B cell (primary cell): ENCODE measurements at regions not wholly inside any gene's neighbourhood (a gene's known extent, or its start where the extent isn't known, plus 50 kb on each side); places are given as distances from the start of the nearest gene placed in this dataset.

ENCODE experiments used
- ATAC-seq: fragments of 200-7000 bp; cut with Tn5 transposase; one replicate; pipeline ENCODE4 v1.10.0; 2021; ENCODE audit warnings: low read depth, mild to moderate bottlenecking, moderate number of reproducible peaks, moderate library complexity
- CTCF ChIA-PET: fragments of 350-600 bp; sonication (Branson Sonifier 250); formaldehyde crosslinking; loops from one replicate; lab custom pipeline; 2021; ENCODE audit warnings: antibody characterized with exemption, inconsistent platforms; lab: Charles Lee
- POLR2A ChIA-PET: fragments of 350-600 bp; sonication (Branson Sonifier 250); formaldehyde crosslinking; loops from one replicate; lab custom pipeline; 2021; ENCODE audit warnings: antibody characterized with exemption; lab: Charles Lee
- DNase-seq: peaks from one replicate; pipeline ENCODE4 v3.0.0; 2013
- H2AFZ ChIP-seq: 2 replicates; pipeline ENCODE4 v1.6.1; 2012; ENCODE audit warnings: mild to moderate bottlenecking, low read depth, low read length; ENCODE audit not compliant: insufficient read depth, poor library complexity, severe bottlenecking
- H3K27ac ChIP-seq, 2 donors: 1 replicate in 1 of 2; 2 replicates in 1 of 2; pipeline ENCODE4 v1.5.1; 2012 to 2013; ENCODE audit warnings: low read length in 2 of 2, mild to moderate bottlenecking in 2 of 2, moderate library complexity in 1 of 2
- H3K27me3 ChIP-seq, 4 experiments: fragments of 200-600 bp in 1 of 4; sonication (generic) in 1 of 4; replicated peaks in 1 of 4; 1 replicate in 2 of 4; 2 replicates in 2 of 4; pipeline versions ENCODE4 v1.6.1 to v1.7.0; 2013 to 2016; ENCODE audit warnings: low read length in 3 of 4, mild to moderate bottlenecking in 2 of 4, mixed read lengths in 1 of 4, moderate library complexity in 1 of 4; ENCODE audit not compliant: insufficient read depth in 4 of 4, control insufficient read depth in 3 of 4; ENCODE audit errors: control extremely low read depth in 1 of 4
- H3K36me3 ChIP-seq, 2 experiments: replicated peaks in 1 of 2; 1 replicate in 1 of 2; 2 replicates in 1 of 2; pipeline versions ENCODE4 v1.6.1 to v1.7.1; 2013; ENCODE audit warnings: low read length in 1 of 2; ENCODE audit not compliant: insufficient read depth in 2 of 2, control insufficient read depth in 1 of 2; ENCODE audit errors: control extremely low read depth in 1 of 2, extremely low read depth in 1 of 2
- H3K4me1 ChIP-seq, 2 donors: fragments of 200-600 bp in 1 of 2; sonication (generic) in 1 of 2; 1 replicate in 1 of 2; 2 replicates in 1 of 2; pipeline versions ENCODE4 v1.5.1 to v1.6.1; 2013 to 2017; ENCODE audit warnings: low read length in 2 of 2; ENCODE audit not compliant: control insufficient read depth in 2 of 2, insufficient read depth in 2 of 2
- H3K4me2 ChIP-seq: replicated peaks from 2 replicates; pipeline ENCODE3; 2012; ENCODE audit warnings: mild to moderate bottlenecking, low read depth, low read length; ENCODE audit not compliant: poor library complexity, severe bottlenecking
- H3K4me3 ChIP-seq, 5 experiments: fragments of 200-600 bp in 1 of 5; sonication (generic) in 1 of 5; 1 replicate in 3 of 5; 2 replicates in 2 of 5; pipeline versions ENCODE4 v1.5.1 to v1.7.0; 2011 to 2016; ENCODE audit warnings: low read length in 4 of 5, mild to moderate bottlenecking in 4 of 5, low read depth in 2 of 5, control low read depth in 1 of 5, moderate library complexity in 1 of 5; ENCODE audit not compliant: insufficient read depth in 1 of 5; ENCODE audit errors: control extremely low read depth in 1 of 5, extremely low read depth in 1 of 5
- H3K79me2 ChIP-seq: fragments of 200-600 bp; sonication (generic); one replicate; pipeline ENCODE4 v1.6.0; 2016; ENCODE audit warnings: low read length; ENCODE audit not compliant: control insufficient read depth, insufficient read depth
- H3K9ac ChIP-seq: fragments of 200-600 bp; sonication (generic); 2 replicates; pipeline ENCODE4 v1.6.1; 2017; ENCODE audit warnings: mild to moderate bottlenecking, low read length, moderate library complexity
- H3K9me3 ChIP-seq, 3 donors: one replicate each; pipeline versions ENCODE4 v1.6.1 to v1.7.1; 2013; ENCODE audit warnings: low read length in 2 of 3; ENCODE audit not compliant: control insufficient read depth in 2 of 3, insufficient read depth in 1 of 3; ENCODE audit errors: control extremely low read depth in 1 of 3
- H4K20me1 ChIP-seq: 2 replicates; pipeline ENCODE4 v1.6.0; 2012; ENCODE audit warnings: mild to moderate bottlenecking, low read length; ENCODE audit not compliant: insufficient read depth, control insufficient read depth, poor library complexity, severe bottlenecking
- H3K27ac Mint-ChIP-seq: one replicate; pipeline ENCODE4 v1.8.0; 2021; ENCODE audit warnings: mixed read lengths
- H3K27me3 Mint-ChIP-seq: one replicate; pipeline ENCODE4 v1.8.0; 2021; ENCODE audit warnings: mixed read lengths
- H3K4me1 Mint-ChIP-seq: one replicate; pipeline ENCODE4 v1.8.0; 2021; ENCODE audit warnings: mixed read lengths
- H3K4me3 Mint-ChIP-seq: one replicate; pipeline ENCODE4 v1.8.0; 2021; ENCODE audit warnings: mixed read lengths
- H3K9me3 Mint-ChIP-seq: one replicate; pipeline ENCODE4 v1.8.0; 2022; ENCODE audit warnings: mixed read lengths; ENCODE audit not compliant: insufficient read depth
- EZH2 ChIP-seq: IDR thresholded peaks from 2 replicates; pipeline ENCODE4 v1.6.1; 2012; ENCODE audit warnings: borderline replicate concordance, low read depth, mild to moderate bottlenecking, moderate library complexity, low read length; ENCODE audit not compliant: insufficient read depth, poor library complexity, severe bottlenecking
- WGBS: methylation state at CpG from one replicate; pipeline ENCODE4 v1.1.5; 2013; ENCODE audit warnings: missing lambda C conversion rate; ENCODE audit not compliant: insufficient coverage; 5-methylcytosine and 5-hydroxymethylcytosine counted together
- intact Hi-C: fragments of 100-400 bp; cut with micrococcal nuclease; formaldehyde crosslinking; loops from one replicate; pipeline ENCODE4 v1.10.0; 2022
- TF ChIP-seq, protein P1 (sequence below): fragments of 200-600 bp; IDR thresholded peaks from one replicate; pipeline ENCODE4 v1.8.0; 2022; ENCODE audit warnings: antibody characterized with exemption, mild to moderate bottlenecking

DNA sequence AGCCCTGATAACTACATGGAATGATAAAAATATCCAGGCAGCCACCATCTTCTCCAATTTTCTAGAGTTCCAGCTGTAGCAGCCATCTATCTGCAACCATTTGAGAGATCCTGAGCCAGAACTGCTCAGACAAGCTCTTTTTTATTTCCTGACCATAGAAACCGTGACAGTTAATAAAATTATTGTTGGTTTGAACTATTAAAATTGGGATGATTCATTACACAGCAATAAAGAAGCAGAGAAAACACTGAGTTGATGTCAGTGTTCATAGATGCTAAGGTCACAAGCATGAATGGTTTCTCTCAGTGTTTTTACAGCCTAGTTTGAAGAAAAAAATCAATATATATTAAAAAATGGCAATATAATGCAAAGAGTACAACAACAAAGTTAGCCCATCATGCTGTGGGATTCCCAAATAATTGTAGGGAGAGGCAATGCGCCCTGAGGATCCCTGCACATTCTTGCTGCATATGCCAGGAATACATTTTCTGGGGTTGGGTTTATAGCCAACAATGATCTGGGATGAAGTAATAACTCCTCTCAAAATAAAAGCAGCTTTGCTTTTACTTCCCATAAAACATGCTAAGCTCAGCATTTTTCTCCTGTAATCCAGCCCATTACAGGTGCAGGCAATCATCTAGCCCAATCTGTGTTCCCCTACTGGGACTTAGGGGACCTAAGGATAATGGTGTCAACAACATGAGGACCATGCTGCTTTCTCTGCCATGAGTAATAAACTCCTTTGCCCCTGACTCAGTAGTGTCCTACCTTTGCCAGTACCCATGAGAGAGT is 84.0 kb downstream of the PABPC4L start:
- no peak for TF ChIP-seq EZH2
- TF ChIP-seq, protein P1, sequence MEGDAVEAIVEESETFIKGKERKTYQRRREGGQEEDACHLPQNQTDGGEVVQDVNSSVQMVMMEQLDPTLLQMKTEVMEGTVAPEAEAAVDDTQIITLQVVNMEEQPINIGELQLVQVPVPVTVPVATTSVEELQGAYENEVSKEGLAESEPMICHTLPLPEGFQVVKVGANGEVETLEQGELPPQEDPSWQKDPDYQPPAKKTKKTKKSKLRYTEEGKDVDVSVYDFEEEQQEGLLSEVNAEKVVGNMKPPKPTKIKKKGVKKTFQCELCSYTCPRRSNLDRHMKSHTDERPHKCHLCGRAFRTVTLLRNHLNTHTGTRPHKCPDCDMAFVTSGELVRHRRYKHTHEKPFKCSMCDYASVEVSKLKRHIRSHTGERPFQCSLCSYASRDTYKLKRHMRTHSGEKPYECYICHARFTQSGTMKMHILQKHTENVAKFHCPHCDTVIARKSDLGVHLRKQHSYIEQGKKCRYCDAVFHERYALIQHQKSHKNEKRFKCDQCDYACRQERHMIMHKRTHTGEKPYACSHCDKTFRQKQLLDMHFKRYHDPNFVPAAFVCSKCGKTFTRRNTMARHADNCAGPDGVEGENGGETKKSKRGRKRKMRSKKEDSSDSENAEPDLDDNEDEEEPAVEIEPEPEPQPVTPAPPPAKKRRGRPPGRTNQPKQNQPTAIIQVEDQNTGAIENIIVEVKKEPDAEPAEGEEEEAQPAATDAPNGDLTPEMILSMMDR: no peak
- H3K4me3 Mint-ChIP-seq: no peak overlapping the region
- no peak overlapping the region for H3K27ac ChIP-seq
- H3K36me3 ChIP-seq: no peaks in the 10 kb centered on the region
- H3K4me1 Mint-ChIP-seq: no peaks in the 10 kb centered on the region
- no peaks in the 10 kb centered on the region for H4K20me1 ChIP-seq
- H2AFZ ChIP-seq: no peak overlapping the region
- H3K9ac ChIP-seq: no peak overlapping the region
- no CpG with 5 or more reads among the region's 2 CpGs for WGBS
- peaks cover 3% of the 10 kb centered on the region for H3K9me3 Mint-ChIP-seq
- DNase-seq: no peak
- H3K27me3 ChIP-seq: no peaks in the 10 kb centered on the region
- H3K4me1 ChIP-seq: no peaks in the 10 kb centered on the region
- H3K4me3 ChIP-seq: no peak overlapping the region
- intact Hi-C loops: no loop called here
- no peaks in the 10 kb centered on the region for H3K27me3 Mint-ChIP-seq
- H3K9me3 ChIP-seq: no peaks in the 10 kb centered on the region
- ChIA-PET CTCF (no interaction called here), POLR2A (no interaction called here)
- H3K4me2 ChIP-seq: no peak overlapping the region
- no peak for ATAC-seq
- H3K27ac Mint-ChIP-seq: no peak overlapping the region
- no peaks in the 10 kb centered on the region for H3K79me2 ChIP-seq

GRCh38 chr4:134089885-134090284 is 111.7 kb downstream of the PABPC4L start:
- Histone ChIP-seq H3K27ac (no peak overlapping the region), H3K4me3 (no peak overlapping the region), H3K79me2 (no peaks in the 10 kb centered on the region), H3K27me3 (no peaks in the 10 kb centered on the region), H2AFZ (no peak overlapping the region), H3K9ac (no peak overlapping the region), H3K4me2 (no peak overlapping the region), H4K20me1 (no peaks in the 10 kb centered on the region), H3K9me3 (peaks cover 0 to 3% (median 0%) of the 10 kb centered on the region in 3 donors), H3K36me3 (no peaks in the 10 kb centered on the region), H3K4me1 (no peaks in the 10 kb centered on the region)
- H3K27me3 Mint-ChIP-seq: no peaks in the 10 kb centered on the region
- ChIA-PET CTCF (no interaction called here), POLR2A (no interaction called here)
- no peak for TF ChIP-seq EZH2
- TF ChIP-seq, protein P1: no peak
- no peaks in the 10 kb centered on the region for H3K4me1 Mint-ChIP-seq
- H3K4me3 Mint-ChIP-seq: no peak overlapping the region
- no peaks in the 10 kb centered on the region for H3K9me3 Mint-ChIP-seq
- no peak overlapping the region for H3K27ac Mint-ChIP-seq
- DNase-seq (no peak), ATAC-seq (no peak)
- intact Hi-C loops: no loop called here
- no CpG with 5 or more reads among the region's 3 CpGs for WGBS
